Transverse colon (tissue), 3 donors: ENCODE measurements at regions not wholly inside any gene's neighbourhood (a gene's known extent, or its start where the extent isn't known, plus 50 kb on each side); places are given as distances from the start of the nearest gene placed in this dataset.

Experiments
- CTCF ChIP-seq, 5 experiments: fragments of 200-600 bp in 3 of 5; fragments of 450-650 bp in 2 of 5; sonication (generic) in 3 of 5; IDR thresholded peaks; 1 replicate in 2 of 5; 2 replicates in 3 of 5; pipeline ENCODE4 v1.5.1; 2016 to 2017; ENCODE audit warnings: antibody characterized with exemption in 5 of 5, inconsistent platforms in 3 of 5, mild to moderate bottlenecking in 2 of 5, moderate library complexity in 1 of 5
- POLR2A ChIP-seq: fragments of 450-650 bp; IDR thresholded peaks from one replicate; pipeline ENCODE4 v1.6.1; 2016; ENCODE audit warnings: antibody characterized with exemption, mild to moderate bottlenecking, moderate library complexity

GRCh38 chr6:147037881-147038280 is 166.3 kb upstream of the STXBP5 start:
- TF ChIP-seq CTCF (IDR thresholded peaks at IDR 0.05) (no peak), POLR2A (no peak)
